Smooth muscle cell (in vitro differentiated cells): ENCODE measurements at regions not wholly inside any gene's neighbourhood (a gene's known extent, or its start where the extent isn't known, plus 50 kb on each side); places are given as distances from the start of the nearest gene placed in this dataset.

Source experiments
- DNase-seq: peaks from one replicate; lab custom pipeline; 2025; ENCODE audit not compliant: unreplicated experiment; lab: John Stamatoyannopoulos, UW
- H2AFZ ChIP-seq: fragments of 200-600 bp; sonication (generic); 2 replicates; pipeline ENCODE4 v1.6.0; 2016; ENCODE audit warnings: antibody characterized with exemption, low read depth, mild to moderate bottlenecking
- H3F3A ChIP-seq: fragments of 200-600 bp; sonication (generic); 2 replicates; pipeline ENCODE4 v1.6.0; 2017; ENCODE audit warnings: antibody characterized with exemption, low read depth
- H3K27ac ChIP-seq: fragments of 200-600 bp; sonication (generic); 2 replicates; pipeline ENCODE4 v1.5.1; 2016; ENCODE audit warnings: low read depth, mild to moderate bottlenecking
- H3K27me3 ChIP-seq: fragments of 200-600 bp; sonication (generic); 2 replicates; pipeline ENCODE4 v1.6.1; 2016; ENCODE audit warnings: low read depth, mild to moderate bottlenecking
- H3K36me3 ChIP-seq: fragments of 200-600 bp; sonication (generic); 2 replicates; pipeline ENCODE4 v1.5.1; 2016; ENCODE audit warnings: low read depth
- H3K4me1 ChIP-seq: fragments of 200-600 bp; sonication (generic); 2 replicates; pipeline ENCODE4 v1.5.1; 2016; ENCODE audit warnings: low read depth
- H3K4me2 ChIP-seq: fragments of 200-600 bp; sonication (generic); 2 replicates; pipeline ENCODE4 v1.6.0; 2016; ENCODE audit warnings: mild to moderate bottlenecking
- H3K4me3 ChIP-seq: fragments of 200-600 bp; sonication (generic); 2 replicates; pipeline ENCODE4 v1.5.1; 2016; ENCODE audit warnings: mild to moderate bottlenecking
- H3K79me2 ChIP-seq: fragments of 200-600 bp; sonication (generic); 2 replicates; pipeline ENCODE4 v1.6.0; 2016; ENCODE audit warnings: low read depth, mild to moderate bottlenecking
- H3K9ac ChIP-seq: fragments of 200-600 bp; sonication (generic); 2 replicates; pipeline ENCODE4 v1.6.0; 2016; ENCODE audit warnings: low read depth
- H3K9me3 ChIP-seq: fragments of 200-600 bp; sonication (generic); replicated peaks from 2 replicates; pipeline ENCODE4 v1.5.1; 2016; ENCODE audit warnings: low read depth
- H4K20me1 ChIP-seq: fragments of 200-600 bp; sonication (generic); 2 replicates; pipeline ENCODE4 v1.6.0; 2016; ENCODE audit warnings: low read depth
- CTCF ChIP-seq: fragments of 200-600 bp; sonication (generic); IDR thresholded peaks from 2 replicates; pipeline ENCODE4 v1.5.1; 2017; ENCODE audit warnings: borderline replicate concordance, mild to moderate bottlenecking, antibody characterized with exemption; ENCODE audit not compliant: insufficient read depth, poor library complexity, severe bottlenecking
- WGBS: methylation state at CpG from one replicate; pipeline ENCODE4 v1.1.7; 2016; ENCODE audit warnings: low lambda C conversion rate; 5-methylcytosine and 5-hydroxymethylcytosine counted together

- no peak overlapping the region for H3K4me2 ChIP-seq
- DNase-seq: no peak
- H3K9ac ChIP-seq: no peak overlapping the region
- TF ChIP-seq CTCF: no peak
- no peaks in the 10 kb centered on the region for H3K36me3 ChIP-seq
- H3K27ac ChIP-seq: no peak overlapping the region
- no peak overlapping the region for H3K4me3 ChIP-seq
- no peaks in the 10 kb centered on the region for H3K9me3 ChIP-seq
- no peak overlapping the region for H2AFZ ChIP-seq
- H3K4me1 ChIP-seq: no peaks in the 10 kb centered on the region
- WGBS: 67% methylated on average over 3 of the region's 3 CpGs
- H4K20me1 ChIP-seq: no peaks in the 10 kb centered on the region
- no peaks in the 10 kb centered on the region for H3K79me2 ChIP-seq
- H3K27me3 ChIP-seq: no peaks in the 10 kb centered on the region
- H3F3A ChIP-seq: no peaks in the 10 kb centered on the region
Observed at GRCh38 chr12:78725951-78726580, 138.5 kb upstream of the SYT1 start.

GRCh38 chr12:78726854-78727253 lies 137.7 kb upstream of the SYT1 start:
- WGBS: 41% methylated on average over 2 of the region's 2 CpGs
- no peaks in the 10 kb centered on the region for H3K9me3 ChIP-seq
- no peak for DNase-seq
- H3K4me2 ChIP-seq: no peak overlapping the region
- H3K4me1 ChIP-seq: no peaks in the 10 kb centered on the region
- H3K36me3 ChIP-seq: no peaks in the 10 kb centered on the region
- H3K79me2 ChIP-seq: no peaks in the 10 kb centered on the region
- no peak overlapping the region for H3K4me3 ChIP-seq
- no peak overlapping the region for H3K27ac ChIP-seq
- H2AFZ ChIP-seq: no peak overlapping the region
- H3K27me3 ChIP-seq: no peaks in the 10 kb centered on the region
- H3K9ac ChIP-seq: no peak overlapping the region
- no peaks in the 10 kb centered on the region for H4K20me1 ChIP-seq
- H3F3A ChIP-seq: no peaks in the 10 kb centered on the region
- TF ChIP-seq CTCF: no peak

GRCh38 chr12:78732481-78732880 lies 132.1 kb upstream of the SYT1 start:
- H3K27ac ChIP-seq: no peak overlapping the region
- no peaks in the 10 kb centered on the region for H3F3A ChIP-seq
- H3K4me2 ChIP-seq: no peak overlapping the region
- no peak overlapping the region for H3K4me3 ChIP-seq
- no peak overlapping the region for H2AFZ ChIP-seq
- no peaks in the 10 kb centered on the region for H3K79me2 ChIP-seq
- no peaks in the 10 kb centered on the region for H3K4me1 ChIP-seq
- no peaks in the 10 kb centered on the region for H3K9me3 ChIP-seq
- DNase-seq: no peak
- TF ChIP-seq CTCF: no peak
- no peaks in the 10 kb centered on the region for H3K27me3 ChIP-seq
- no peaks in the 10 kb centered on the region for H3K36me3 ChIP-seq
- H4K20me1 ChIP-seq: no peaks in the 10 kb centered on the region
- WGBS: 100% methylated on average over 1 of the region's 1 CpG
- H3K9ac ChIP-seq: no peak overlapping the region

- no peak for TF ChIP-seq CTCF
- H4K20me1 ChIP-seq: no peaks in the 10 kb centered on the region
- H3K4me1 ChIP-seq: no peaks in the 10 kb centered on the region
- H3K9ac ChIP-seq: no peak overlapping the region
- no peak overlapping the region for H3K4me2 ChIP-seq
- H3F3A ChIP-seq: no peaks in the 10 kb centered on the region
- DNase-seq: no peak
- no peaks in the 10 kb centered on the region for H3K36me3 ChIP-seq
- H3K79me2 ChIP-seq: no peaks in the 10 kb centered on the region
- H3K4me3 ChIP-seq: no peak overlapping the region
- no peak overlapping the region for H2AFZ ChIP-seq
- WGBS: 95% methylated on average over 4 of the region's 4 CpGs
- H3K9me3 ChIP-seq: no peaks in the 10 kb centered on the region
- no peak overlapping the region for H3K27ac ChIP-seq
- no peaks in the 10 kb centered on the region for H3K27me3 ChIP-seq
Observed at GRCh38 chr12:78739653-78740052, 124.9 kb upstream of the SYT1 start.
